ENCODE measurements at regions not wholly inside any gene's neighbourhood (a gene's known extent, or its start where the extent isn't known, plus 50 kb on each side); places are given as distances from the start of the nearest gene placed in this dataset.

GRCh38 chr11:106389101-106389500 is 311.6 kb downstream of the AASDHPPT start:
- no peak for DNase-seq (ENCODE audit: low read depth, low spot score)
- no peak overlapping the region for H3K4me3 ChIP-seq (ENCODE audit: low read length)

DNA sequence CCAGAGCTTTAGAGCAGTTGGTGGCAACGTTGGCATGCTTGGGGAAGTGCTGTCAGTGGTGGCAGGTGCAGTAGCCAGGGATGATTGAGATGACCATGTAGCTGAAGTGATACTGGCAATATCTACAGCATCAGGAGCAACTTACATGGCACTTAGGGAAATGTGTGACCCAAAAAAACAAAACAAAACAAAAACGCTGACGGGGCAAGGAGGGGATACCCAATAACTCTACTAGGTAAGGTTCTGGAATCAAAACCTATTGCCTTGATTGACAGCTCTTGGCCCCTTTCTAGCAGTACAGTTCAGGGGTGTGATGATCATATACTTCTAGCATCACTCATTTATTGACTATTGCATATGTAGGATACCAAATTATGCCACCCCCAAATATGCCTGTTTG is 312.6 kb downstream of the AASDHPPT start:
- no peak for DNase-seq (ENCODE audit: low read depth, low spot score)

GRCh38 chr11:106391771-106392420 is 314.4 kb downstream of the AASDHPPT start:
- DNase-seq (ENCODE audit: low read depth, low spot score) = no peak

More for the DNA sequence above, 312.6 kb downstream of the AASDHPPT start:
- H3K4me3 ChIP-seq (ENCODE audit: low read length) = no peak overlapping the region

DNA sequence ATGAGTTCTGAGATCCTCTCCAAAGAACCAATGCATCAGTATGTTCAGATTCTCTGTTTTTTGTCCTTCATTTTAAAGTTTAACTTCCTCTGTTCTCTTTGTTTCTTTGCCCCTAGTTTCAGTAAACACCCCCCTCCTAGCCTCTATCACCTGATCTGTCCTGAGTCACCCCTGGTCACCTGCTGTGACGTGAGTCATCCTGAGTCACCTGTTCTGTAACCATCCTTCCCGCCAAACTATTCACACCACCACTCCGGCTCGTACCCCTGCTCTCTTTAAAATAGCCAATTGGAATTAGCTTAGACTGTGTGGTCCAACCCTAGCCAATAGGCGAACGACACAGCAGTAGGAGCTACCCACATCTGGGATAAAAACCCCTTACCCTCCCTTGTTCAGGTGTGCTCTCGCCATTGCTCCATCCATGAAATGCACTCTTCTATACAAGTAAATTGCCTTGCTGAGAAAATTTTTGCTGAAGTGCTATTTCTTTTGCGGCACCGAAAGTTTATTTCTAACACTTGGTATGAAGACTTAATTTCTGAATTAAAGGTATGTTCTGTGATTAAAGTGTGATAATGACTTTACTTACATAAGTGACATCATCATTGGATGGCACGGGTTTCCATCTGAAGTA is 318.4 kb downstream of the AASDHPPT start:
- DNase-seq (ENCODE audit: low read depth, low spot score) = no peak
- H3K4me3 ChIP-seq (ENCODE audit: low read length) = no peak overlapping the region

More at GRCh38 chr11:106391771-106392420, 314.4 kb downstream of the AASDHPPT start:
- H3K4me3 ChIP-seq (ENCODE audit: low read length) = no peak overlapping the region

DNA sequence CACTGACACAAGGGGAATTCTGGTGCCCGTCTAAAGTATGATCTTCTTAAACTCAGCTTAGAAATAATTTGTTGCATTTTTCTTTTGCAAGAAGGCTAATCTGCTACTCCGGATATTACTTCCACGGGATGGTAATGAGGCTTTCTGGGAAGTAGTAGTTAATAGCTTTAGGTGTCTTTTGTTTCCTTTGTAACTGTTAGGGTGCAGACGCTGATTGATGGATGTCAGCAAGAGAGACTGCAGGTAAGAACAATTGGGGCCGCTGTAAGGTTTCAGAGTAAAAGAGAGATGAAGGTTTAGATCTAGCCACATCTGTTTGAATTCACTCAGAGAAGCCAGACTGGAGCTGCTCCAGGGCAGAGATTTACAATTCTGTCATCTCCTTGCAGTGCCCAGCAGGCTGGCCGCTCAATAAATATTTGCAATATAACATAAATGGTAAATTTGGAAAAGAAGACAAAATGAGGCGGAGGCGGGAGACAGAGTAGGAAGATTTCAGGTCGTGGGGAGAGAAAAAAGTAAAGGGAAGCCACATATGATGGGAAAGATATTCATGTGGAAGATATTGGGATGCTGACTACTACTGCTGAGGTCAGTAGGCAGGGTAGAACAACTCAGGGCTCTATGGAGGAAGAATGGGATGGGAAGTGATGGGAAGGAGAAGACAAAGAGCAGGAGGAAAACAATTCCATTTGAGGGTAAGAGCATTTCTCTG is 320.5 kb downstream of the AASDHPPT start:
- no peak overlapping the region for H3K4me3 ChIP-seq (ENCODE audit: low read length)
- DNase-seq (ENCODE audit: low read depth, low spot score) = no peak

DNA sequence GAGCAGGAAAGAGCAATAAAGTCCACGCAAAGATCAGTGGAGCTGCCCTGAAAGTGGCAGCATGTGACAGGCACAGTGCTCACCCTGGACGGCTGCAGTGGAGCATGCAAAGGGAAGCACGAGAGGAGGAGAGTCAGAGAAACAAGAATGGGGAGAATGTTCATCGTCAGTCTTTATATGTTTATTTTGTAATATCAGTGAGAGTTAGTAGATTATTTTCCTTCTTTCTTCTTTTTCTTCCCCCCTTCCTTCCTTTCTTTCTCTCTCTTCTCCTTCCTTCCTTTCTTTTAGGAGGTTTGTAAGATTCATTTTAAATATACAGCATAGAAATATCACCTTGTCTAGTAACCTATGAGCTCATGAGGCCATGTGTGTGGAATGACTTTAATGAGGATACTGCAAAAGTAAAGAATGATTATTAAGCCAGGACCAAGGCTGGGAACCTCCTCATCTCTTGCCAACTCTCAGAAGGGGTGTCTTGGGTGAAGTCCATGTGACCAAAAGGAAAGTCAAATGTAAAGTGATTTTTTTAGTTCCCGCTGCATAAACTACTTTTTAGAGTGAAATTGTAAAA is 321.1 kb downstream of the AASDHPPT start:
- no peak for DNase-seq (ENCODE audit: low read depth, low spot score)
- H3K4me3 ChIP-seq (ENCODE audit: low read length) = no peak overlapping the region

DNA sequence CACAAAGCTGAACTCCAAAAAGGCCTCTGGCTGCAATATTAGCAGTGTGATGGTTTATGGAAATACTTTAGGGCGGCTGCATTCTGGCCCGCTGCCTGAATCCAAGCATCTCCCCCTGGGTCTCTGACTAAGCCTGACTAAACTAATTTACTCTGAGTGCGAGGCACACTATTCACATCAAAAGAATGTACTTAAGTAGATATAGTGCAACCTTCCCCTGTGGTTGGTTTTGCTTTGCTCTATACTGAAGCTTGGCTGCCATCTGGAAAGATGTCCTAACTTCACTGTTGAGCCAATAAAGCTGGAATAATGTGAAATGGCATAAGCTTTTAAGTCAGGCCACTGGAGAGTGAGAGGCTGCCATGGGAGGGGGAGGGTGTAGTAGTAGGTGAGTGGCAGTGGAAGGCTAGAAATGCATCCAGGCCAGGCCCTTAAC is 321.6 kb downstream of the AASDHPPT start:
- no peak for DNase-seq (ENCODE audit: low read depth, low spot score)
- no peak overlapping the region for H3K4me3 ChIP-seq (ENCODE audit: low read length)

DNA sequence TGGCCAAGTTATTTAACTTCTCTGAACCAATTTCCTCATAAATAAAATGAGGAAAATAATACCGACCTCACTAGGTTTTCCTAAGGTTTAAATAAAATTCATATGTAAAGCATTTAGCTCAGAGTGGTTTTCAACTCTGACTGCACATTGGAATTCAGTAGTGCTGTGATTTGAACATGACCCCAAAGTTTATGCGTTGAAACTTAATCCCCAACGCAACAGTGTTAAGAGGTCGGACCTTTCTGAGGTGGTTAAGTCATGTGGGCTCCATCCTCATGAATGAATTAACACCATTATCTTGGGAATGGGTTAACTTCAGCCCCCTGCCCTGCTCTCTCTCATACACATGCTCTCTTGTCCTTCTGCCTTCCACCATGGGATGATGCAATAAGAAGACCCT is 322.2 kb downstream of the AASDHPPT start:
- H3K4me3 ChIP-seq (ENCODE audit: low read length) = no peak overlapping the region

DNA sequence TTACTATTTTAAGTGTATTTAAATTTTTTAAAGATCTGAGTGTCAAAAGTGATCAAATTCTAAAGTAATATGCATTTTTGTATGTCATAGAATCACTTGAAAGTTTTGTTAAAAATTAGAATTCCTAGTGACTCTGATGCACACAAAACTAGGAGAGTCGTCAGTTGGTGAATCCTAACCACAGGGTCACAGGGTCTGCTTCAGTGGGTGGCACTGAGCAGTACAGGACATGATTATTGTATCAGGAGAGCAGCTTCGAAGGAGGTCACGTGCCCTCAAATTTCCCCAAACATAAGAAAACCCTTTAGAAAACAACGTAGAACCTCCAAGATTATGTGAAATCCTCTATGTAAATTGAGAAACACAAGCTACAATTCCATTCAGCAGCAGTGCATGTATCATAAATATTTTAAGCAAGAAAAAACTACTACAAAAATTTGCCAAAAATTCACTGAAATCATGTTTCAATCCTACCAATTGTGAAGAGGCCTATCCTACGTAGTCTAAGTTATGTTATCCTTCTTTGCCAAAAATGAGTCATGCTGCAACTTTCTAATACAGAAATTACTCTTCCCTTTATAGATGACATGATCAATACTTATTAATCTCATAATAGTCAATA is 323.6 kb downstream of the AASDHPPT start:
- no peak for DNase-seq (ENCODE audit: low read depth, low spot score)
- no peak overlapping the region for H3K4me3 ChIP-seq (ENCODE audit: low read length)

More for the DNA sequence above, 322.2 kb downstream of the AASDHPPT start:
- no peak for DNase-seq (ENCODE audit: low read depth, low spot score)

- no peak for DNase-seq (ENCODE audit: low read depth, low spot score)
- H3K4me3 ChIP-seq (ENCODE audit: low read length) = no peak overlapping the region
Measured at GRCh38 chr11:106403751-106404150, 326.3 kb downstream of the AASDHPPT start.

DNA sequence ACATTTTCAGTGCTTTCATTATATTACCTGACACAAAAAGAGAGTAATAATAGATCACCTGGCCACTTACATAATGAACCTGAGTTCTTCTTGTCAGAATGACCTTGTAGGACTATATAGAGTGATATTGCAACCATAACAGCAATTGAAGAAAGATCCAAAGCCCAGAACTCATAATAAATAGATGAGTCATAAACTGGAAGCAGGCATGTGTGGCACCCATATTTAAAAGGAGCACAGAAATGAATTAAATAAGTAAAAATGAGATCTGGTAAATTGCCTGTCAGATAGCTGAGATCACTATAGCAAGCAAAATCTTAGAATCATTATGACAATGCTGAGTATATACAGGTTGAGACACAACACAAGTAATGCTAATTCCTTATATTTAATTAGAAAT is 331.8 kb downstream of the AASDHPPT start:
- DNase-seq (ENCODE audit: low read depth, low spot score) = no peak

DNA sequence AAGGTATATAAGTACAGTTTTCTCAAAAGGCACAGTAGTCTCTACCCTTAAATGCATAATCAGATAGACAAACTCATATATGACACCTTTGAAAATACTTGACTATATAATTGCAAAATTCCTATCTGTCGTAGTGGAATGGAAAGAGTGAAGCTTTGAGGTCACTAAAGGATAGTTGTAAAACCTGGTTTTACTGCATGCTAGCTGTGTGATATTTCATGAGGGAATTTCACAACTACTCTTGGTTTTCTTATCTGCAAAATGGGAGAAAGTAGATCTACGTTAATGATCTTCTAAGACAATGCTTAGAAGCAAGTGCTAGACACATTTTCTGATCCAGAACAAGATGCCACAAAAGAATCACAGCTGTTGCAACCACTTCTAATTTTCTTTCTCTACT is 332.2 kb downstream of the AASDHPPT start:
- no peak overlapping the region for H3K4me3 ChIP-seq (ENCODE audit: low read length)
- no peak for DNase-seq (ENCODE audit: low read depth, low spot score)

More for the DNA sequence above, 331.8 kb downstream of the AASDHPPT start:
- H3K4me3 ChIP-seq (ENCODE audit: low read length) = no peak overlapping the region

DNA sequence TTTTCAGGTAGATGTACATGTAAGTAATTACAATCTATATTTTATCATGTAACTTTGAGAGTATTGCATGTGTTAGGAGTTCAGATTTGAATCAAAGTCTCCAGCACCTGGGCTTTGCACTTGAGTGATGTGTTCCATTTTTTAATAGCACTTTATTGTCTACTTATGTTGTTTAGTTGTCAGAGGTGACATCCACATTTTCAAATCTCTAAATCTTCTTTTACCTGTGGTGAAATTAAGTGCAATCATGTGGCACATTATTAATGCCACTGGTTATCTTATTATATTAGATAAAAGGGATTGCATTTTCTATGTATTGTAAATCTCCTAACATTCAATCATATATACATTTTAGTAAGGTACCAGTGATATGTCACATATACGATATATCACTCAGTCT is 333.4 kb downstream of the AASDHPPT start:
- no peak overlapping the region for H3K4me3 ChIP-seq (ENCODE audit: low read length)

DNA sequence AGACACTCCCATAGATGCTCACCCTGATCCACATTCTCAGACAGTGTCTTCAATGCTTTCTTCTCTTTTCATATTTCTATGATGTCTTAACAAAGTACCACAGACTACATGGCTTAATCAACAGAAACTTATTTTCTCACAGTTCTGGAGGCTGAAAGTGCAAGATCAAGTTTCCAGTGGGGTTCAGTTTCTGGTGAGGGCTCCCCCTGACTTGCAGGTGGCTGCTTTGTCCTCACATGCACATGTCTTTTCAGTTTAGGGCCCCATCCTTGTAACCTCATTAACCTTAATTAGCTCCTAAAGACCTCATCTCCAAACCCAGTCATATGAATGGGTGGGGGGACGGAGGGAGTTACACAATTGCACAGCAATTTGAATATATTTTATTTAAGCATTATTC is 335.8 kb downstream of the AASDHPPT start:
- no peak for DNase-seq (ENCODE audit: low read depth, low spot score)
- no peak overlapping the region for H3K4me3 ChIP-seq (ENCODE audit: low read length)

More for the DNA sequence above, 333.4 kb downstream of the AASDHPPT start:
- no peak for DNase-seq (ENCODE audit: low read depth, low spot score)

- DNase-seq (ENCODE audit: low read depth, low spot score) = no peak
- H3K4me3 ChIP-seq (ENCODE audit: low read length) = no peak overlapping the region
Measured at GRCh38 chr11:106415510-106415909, 338.0 kb downstream of the AASDHPPT start.

DNA sequence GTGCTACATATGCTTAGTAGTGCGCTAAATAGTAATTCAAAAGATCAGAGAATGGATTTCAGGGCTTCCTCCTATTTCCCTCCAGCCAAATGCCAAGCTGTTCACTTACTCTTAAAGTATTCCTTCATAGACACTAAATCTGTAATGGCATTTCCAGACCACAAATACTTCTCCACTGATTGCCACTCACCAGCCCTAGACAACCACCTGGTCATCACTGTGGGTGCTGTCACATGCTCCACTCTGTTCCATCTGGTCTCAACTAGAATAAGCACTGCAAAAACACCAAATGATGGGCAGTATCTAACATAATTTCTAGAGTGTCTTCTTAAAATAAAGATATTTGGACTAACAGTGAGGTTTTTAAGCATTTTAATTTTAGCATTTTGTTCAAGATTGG is 341.3 kb downstream of the AASDHPPT start:
- H3K4me3 ChIP-seq (ENCODE audit: low read length) = no peak overlapping the region
- DNase-seq (ENCODE audit: low read depth, low spot score) = no peak

- H3K4me3 ChIP-seq (ENCODE audit: low read length) = no peak overlapping the region
- DNase-seq (ENCODE audit: low read depth, low spot score) = no peak
Measured at GRCh38 chr11:106420048-106420665, 342.7 kb downstream of the AASDHPPT start.

DNA sequence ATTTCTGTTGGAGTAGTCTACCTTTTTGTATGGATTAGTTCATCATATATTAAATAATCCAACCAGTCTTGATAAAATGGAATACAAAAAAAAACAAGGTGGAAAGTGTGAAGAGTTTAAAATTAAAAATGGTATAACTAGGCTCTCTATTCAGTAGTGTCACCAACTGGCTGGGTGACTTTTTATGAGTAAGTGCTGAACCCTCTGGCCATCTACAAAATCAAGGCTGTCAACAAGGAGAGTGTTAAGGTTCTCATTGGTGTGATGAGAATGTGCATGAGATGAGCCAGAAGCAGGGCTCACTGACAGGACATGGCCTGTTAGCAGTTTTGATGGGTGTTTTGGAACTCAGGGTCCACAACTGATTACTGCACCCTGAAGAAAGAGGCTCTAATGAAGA is 343.2 kb downstream of the AASDHPPT start:
- DNase-seq (ENCODE audit: low read depth, low spot score) = no peak
- no peak overlapping the region for H3K4me3 ChIP-seq (ENCODE audit: low read length)

DNA sequence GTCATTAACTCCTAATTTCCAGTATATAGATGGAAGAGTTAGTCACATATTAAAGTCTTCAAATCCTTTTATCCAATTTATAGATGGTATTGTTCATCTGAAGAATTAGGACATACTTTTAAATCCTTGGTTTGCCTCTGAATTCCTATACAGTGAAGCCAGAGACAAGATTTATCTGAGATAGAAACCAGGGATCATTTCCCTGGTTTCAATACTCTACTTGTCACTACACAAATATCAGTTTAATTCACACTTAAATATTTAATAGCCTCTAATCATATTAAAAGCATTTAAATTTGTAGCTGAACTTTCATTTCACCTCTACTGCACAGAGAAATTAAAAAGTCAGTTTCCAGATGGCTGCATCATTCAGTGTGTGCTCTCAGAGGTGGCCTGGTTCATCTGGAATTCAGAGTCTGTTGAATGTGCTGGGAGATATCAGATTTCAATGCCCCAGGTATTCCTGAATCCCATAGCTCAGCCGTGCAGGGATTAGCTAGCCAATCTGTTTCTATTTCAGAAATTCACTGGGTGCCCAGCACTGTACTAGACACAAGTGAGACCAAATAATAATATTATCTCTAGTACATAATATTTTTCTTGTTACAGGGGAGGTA is 344.3 kb downstream of the AASDHPPT start:
- no peak for DNase-seq (ENCODE audit: low read depth, low spot score)
- H3K4me3 ChIP-seq (ENCODE audit: low read length) = no peak overlapping the region
